Prostate gland (tissue), 2 donors: ENCODE measurements at regions not wholly inside any gene's neighbourhood (a gene's known extent, or its start where the extent isn't known, plus 50 kb on each side); places are given as distances from the start of the nearest gene placed in this dataset.

Experiments used
- POLR2A ChIP-seq: fragments of 450-650 bp; IDR thresholded peaks from one replicate; pipeline ENCODE4 v1.6.1; 2016; ENCODE audit warnings: antibody characterized with exemption, mild to moderate bottlenecking
- TF ChIP-seq, protein P1 (sequence below), 4 experiments: fragments of 200-600 bp in 2 of 4; fragments of 450-650 bp in 2 of 4; sonication (generic) in 2 of 4; IDR thresholded peaks; 1 replicate in 3 of 4; 2 replicates in 1 of 4; pipeline ENCODE4 v1.5.1; 2016 to 2019; ENCODE audit warnings: antibody characterized with exemption in 4 of 4, mild to moderate bottlenecking in 2 of 4, moderate library complexity in 2 of 4

DNA sequence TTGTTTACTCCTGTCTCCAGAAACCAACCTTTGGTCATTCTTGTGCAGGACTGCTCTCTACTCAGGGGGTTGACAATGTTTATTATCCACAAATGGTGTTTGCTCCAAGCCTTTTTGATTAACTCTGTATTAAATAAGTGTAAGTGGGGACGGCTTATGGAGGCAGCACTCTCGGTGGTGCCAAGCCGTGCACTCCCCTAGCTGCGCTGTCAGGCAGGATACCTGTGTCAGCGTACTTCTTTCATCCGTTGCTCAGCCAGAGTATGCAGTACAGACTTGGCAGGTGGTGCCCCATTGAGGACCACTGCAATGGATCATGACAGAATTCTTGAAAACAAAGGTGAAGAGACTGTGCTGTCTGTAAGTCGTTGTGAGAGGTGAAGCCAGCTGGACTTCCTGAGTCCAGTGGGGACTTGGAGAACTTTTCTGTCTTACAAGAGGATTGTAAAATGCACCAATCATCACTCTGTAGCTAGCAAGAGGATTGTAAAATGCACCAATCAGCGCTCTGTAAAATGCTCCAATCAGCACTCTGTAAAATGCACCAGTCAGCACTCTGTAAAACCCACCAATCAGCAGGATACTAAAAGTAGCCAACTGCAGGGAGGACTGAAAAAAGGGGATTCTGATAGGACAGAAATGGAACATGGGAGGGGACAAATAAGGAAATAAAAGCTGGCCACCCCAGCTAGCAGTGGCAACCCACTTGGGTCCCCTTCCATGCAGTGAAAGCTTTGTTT lies 480.0 kb downstream of the MEI4 start:
- TF ChIP-seq, protein P1, sequence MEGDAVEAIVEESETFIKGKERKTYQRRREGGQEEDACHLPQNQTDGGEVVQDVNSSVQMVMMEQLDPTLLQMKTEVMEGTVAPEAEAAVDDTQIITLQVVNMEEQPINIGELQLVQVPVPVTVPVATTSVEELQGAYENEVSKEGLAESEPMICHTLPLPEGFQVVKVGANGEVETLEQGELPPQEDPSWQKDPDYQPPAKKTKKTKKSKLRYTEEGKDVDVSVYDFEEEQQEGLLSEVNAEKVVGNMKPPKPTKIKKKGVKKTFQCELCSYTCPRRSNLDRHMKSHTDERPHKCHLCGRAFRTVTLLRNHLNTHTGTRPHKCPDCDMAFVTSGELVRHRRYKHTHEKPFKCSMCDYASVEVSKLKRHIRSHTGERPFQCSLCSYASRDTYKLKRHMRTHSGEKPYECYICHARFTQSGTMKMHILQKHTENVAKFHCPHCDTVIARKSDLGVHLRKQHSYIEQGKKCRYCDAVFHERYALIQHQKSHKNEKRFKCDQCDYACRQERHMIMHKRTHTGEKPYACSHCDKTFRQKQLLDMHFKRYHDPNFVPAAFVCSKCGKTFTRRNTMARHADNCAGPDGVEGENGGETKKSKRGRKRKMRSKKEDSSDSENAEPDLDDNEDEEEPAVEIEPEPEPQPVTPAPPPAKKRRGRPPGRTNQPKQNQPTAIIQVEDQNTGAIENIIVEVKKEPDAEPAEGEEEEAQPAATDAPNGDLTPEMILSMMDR (IDR thresholded peaks at IDR 0.05) = no peak
- no peak for TF ChIP-seq POLR2A
